ENCODE measurements at regions not wholly inside any gene's neighbourhood (a gene's known extent, or its start where the extent isn't known, plus 50 kb on each side); places are given as distances from the start of the nearest gene placed in this dataset.

- TF ChIP-seq TSHZ2 (CRISPR knock-in tag; IDR thresholded peaks at IDR 0.05) (no peak), ARNTL (CRISPR knock-in tag; IDR thresholded peaks at IDR 0.05; ENCODE audit: borderline replicate concordance, low read depth) (no peak), CREB5 (CRISPR knock-in tag; IDR thresholded peaks at IDR 0.05; ENCODE audit: low read depth) (no peak), GLIS3 (CRISPR knock-in tag; IDR thresholded peaks at IDR 0.05) (no peak), OSR1 (CRISPR knock-in tag; IDR thresholded peaks at IDR 0.05) (no peak), TCF4 (CRISPR knock-in tag; IDR thresholded peaks at IDR 0.05; ENCODE audit: borderline replicate concordance) (no peak), SNAI2 (CRISPR knock-in tag; IDR thresholded peaks at IDR 0.05) (no peak), ESRRG (CRISPR knock-in tag; IDR thresholded peaks at IDR 0.05) (no peak), RARB (CRISPR knock-in tag; IDR thresholded peaks at IDR 0.05) (no peak), ZNF8 (CRISPR knock-in tag; IDR thresholded peaks at IDR 0.05) (no peak)
Measured at GRCh38 chr13:38008636-38009035, 139.1 kb upstream of the TRPC4 start (continued).

GRCh38 chr13:38002606-38003005 lies 133.0 kb upstream of the TRPC4 start:
- TF ChIP-seq ZNF8 (CRISPR knock-in tag; IDR thresholded peaks at IDR 0.05) (no peak), PATZ1 (CRISPR knock-in tag; IDR thresholded peaks at IDR 0.05; ENCODE audit: borderline replicate concordance) (no peak), ZNF565 (CRISPR knock-in tag; conservative IDR thresholded peaks at IDR 0.05; ENCODE audit: low read depth) (no peak), TCF4 (CRISPR knock-in tag; IDR thresholded peaks at IDR 0.05; ENCODE audit: borderline replicate concordance) (no peak), ARNTL (CRISPR knock-in tag; IDR thresholded peaks at IDR 0.05; ENCODE audit: borderline replicate concordance, low read depth) (no peak), ZC3H10 (CRISPR knock-in tag; IDR thresholded peaks at IDR 0.05) (no peak), OSR1 (CRISPR knock-in tag; IDR thresholded peaks at IDR 0.05) (no peak), GLIS3 (CRISPR knock-in tag; IDR thresholded peaks at IDR 0.05) (no peak), ISL1 (CRISPR knock-in tag; IDR thresholded peaks at IDR 0.05) (no peak), TSHZ2 (CRISPR knock-in tag; IDR thresholded peaks at IDR 0.05) (no peak)
- ATAC-seq, result no peak

- no peak for ATAC-seq
- TF ChIP-seq TSHZ2 (CRISPR knock-in tag; IDR thresholded peaks at IDR 0.05), result no peak
- no peak for TF ChIP-seq SNAI2 (CRISPR knock-in tag; IDR thresholded peaks at IDR 0.05)
- no peak for TF ChIP-seq ZFP3 (CRISPR knock-in tag; IDR thresholded peaks at IDR 0.05)
- TF ChIP-seq PATZ1 (CRISPR knock-in tag; IDR thresholded peaks at IDR 0.05; ENCODE audit: borderline replicate concordance), result no peak
- TF ChIP-seq GLIS3 (CRISPR knock-in tag; IDR thresholded peaks at IDR 0.05), result no peak
- TF ChIP-seq POU6F1 (CRISPR knock-in tag; IDR thresholded peaks at IDR 0.05; ENCODE audit: borderline replicate concordance, low read depth), result no peak
- no peak for TF ChIP-seq PPARA (CRISPR knock-in tag; IDR thresholded peaks at IDR 0.05; ENCODE audit: borderline replicate concordance)
- no peak for TF ChIP-seq CSRNP3 (CRISPR knock-in tag; IDR thresholded peaks at IDR 0.05)
Measured at GRCh38 chr13:37997641-37998040, 128.1 kb upstream of the TRPC4 start.
